Stimulated activated naive B cell treated with anti-CD40 and anti-IgM and Interleukin-4, amounts not matched to agents 10 μg/mL and 1 μg/mL and 100 μg/mL, for 72 hours (primary cell): ENCODE measurements at regions not wholly inside any gene's neighbourhood (a gene's known extent, or its start where the extent isn't known, plus 50 kb on each side); places are given as distances from the start of the nearest gene placed in this dataset.
A peak's percentile ranks its signal among the peaks of the same experiment; 100 is the strongest.
"Not testable (repeated sequence)": the region's sequence is repeated elsewhere in the genome, so short reads cannot be mapped to it uniquely, and the experiment has no call there.

Experiments
- ATAC-seq, 2 donors: fragments of 150-1000 bp; cut with Tn5 transposase; replicated peaks; 2 replicates each; pipeline ENCODE4 v1.10.0; 2021; ENCODE audit warnings: moderate library complexity in 1 of 2
- DNase-seq: peaks from one replicate; pipeline ENCODE4 v3.0.0; 2021
- H3K27ac Mint-ChIP-seq: one replicate; pipeline ENCODE4 v1.8.0; 2022; ENCODE audit warnings: mild to moderate bottlenecking, mixed read lengths
- H3K27me3 Mint-ChIP-seq, 2 donors: one replicate each; pipeline ENCODE4 v1.8.0; 2022; ENCODE audit warnings: mixed read lengths in 2 of 2
- H3K36me3 Mint-ChIP-seq, 2 donors: one replicate each; pipeline ENCODE4 v1.8.0; 2022; ENCODE audit warnings: mixed read lengths in 2 of 2, mild to moderate bottlenecking in 1 of 2
- H3K4me1 Mint-ChIP-seq, 2 donors: one replicate each; pipeline ENCODE4 v1.8.0; 2022; ENCODE audit warnings: mixed read lengths in 2 of 2, mild to moderate bottlenecking in 1 of 2
- H3K4me3 Mint-ChIP-seq, 2 donors: one replicate each; pipeline ENCODE4 v1.8.0; 2022; ENCODE audit warnings: mild to moderate bottlenecking in 2 of 2, mixed read lengths in 2 of 2, moderate library complexity in 1 of 2
- H3K9me3 Mint-ChIP-seq, 2 donors: one replicate each; pipeline ENCODE4 v1.8.0; 2022; ENCODE audit warnings: mixed read lengths in 2 of 2, mild to moderate bottlenecking in 1 of 2

DNA sequence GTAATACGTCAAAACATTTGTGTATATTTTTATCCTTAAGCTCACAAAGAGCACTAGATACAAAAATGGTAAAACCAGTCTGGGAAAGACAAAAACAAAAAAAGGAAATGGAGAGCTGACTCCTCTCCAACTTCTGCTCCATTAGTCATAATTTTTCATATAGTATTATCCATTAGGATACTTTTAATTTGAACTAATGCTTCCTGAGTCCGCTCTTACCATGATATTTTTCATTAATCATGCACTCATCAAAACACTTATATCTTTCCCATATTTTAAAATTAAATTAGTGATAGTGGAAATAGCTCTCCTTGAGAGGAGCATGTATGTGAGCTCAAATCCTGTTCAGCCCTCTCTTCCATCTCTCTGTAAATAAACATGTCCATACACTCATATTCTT lies 1093.0 kb upstream of the MIR17HG start:
- H3K9me3 Mint-ChIP-seq: peaks cover 6 to 8% of the 10 kb centered on the region in 2 donors
- H3K4me1 Mint-ChIP-seq: no peaks in the 10 kb centered on the region
- ATAC-seq (no peak), DNase-seq (no peak)
- no peak overlapping the region for H3K4me3 Mint-ChIP-seq
- no peaks in the 10 kb centered on the region for H3K27me3 Mint-ChIP-seq
- H3K36me3 Mint-ChIP-seq: no peaks in the 10 kb centered on the region
- H3K27ac Mint-ChIP-seq: no peak overlapping the region

DNA sequence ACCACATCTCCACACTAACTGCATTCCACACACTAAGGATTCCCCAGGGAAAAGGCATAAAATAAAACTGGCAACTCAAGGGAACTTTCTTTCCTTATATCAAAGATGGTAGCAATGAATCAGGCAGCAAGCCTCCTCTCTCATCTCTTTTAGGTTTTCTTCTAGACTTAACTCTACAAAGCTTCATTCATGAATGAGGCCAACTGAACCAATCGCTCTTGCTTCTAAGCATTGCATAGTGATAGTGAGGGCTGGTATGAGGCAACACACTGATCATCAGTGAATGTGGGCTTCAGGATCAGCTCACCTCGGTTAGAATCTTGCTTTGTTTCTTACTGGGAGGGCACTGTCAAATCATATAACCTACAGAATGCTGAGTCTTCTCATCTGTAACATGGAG lies 1090.7 kb upstream of the MIR17HG start:
- peaks cover 7% of the 10 kb centered on the region in 2 donors for H3K9me3 Mint-ChIP-seq
- no peak for ATAC-seq

DNA sequence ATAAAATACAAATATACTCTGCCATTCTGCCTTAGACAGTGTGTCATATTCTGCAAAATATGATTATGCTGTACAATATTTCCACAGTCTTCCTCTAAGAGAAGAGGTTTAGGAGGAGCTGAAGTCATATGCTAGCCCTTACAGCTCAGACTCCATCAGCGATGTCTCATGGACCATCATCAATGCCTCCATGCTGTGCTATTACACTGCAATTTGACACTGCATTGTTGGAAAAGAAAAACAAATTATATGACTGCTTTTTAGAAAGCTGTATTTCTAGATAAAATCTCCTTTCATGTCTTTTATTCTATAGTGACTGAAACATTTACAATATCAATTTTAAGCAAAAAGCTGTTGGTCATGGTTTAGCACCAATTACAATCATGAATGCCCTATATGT lies 1089.4 kb upstream of the MIR17HG start:
- DNase-seq (no peak), ATAC-seq (no peak)
- no peaks in the 10 kb centered on the region for H3K36me3 Mint-ChIP-seq
- no peaks in the 10 kb centered on the region for H3K27me3 Mint-ChIP-seq
- no peaks in the 10 kb centered on the region for H3K4me1 Mint-ChIP-seq
- H3K27ac Mint-ChIP-seq: no peak overlapping the region
- H3K9me3 Mint-ChIP-seq: peaks cover 7 to 11% of the 10 kb centered on the region in 2 donors
- H3K4me3 Mint-ChIP-seq: no peak overlapping the region

More for the DNA sequence above, 1090.7 kb upstream of the MIR17HG start:
- Mint-ChIP-seq H3K36me3 (no peaks in the 10 kb centered on the region), H3K27ac (no peak overlapping the region), H3K4me3 (no peak overlapping the region), H3K27me3 (no peaks in the 10 kb centered on the region), H3K4me1 (no peaks in the 10 kb centered on the region)
- no peak for DNase-seq

DNA sequence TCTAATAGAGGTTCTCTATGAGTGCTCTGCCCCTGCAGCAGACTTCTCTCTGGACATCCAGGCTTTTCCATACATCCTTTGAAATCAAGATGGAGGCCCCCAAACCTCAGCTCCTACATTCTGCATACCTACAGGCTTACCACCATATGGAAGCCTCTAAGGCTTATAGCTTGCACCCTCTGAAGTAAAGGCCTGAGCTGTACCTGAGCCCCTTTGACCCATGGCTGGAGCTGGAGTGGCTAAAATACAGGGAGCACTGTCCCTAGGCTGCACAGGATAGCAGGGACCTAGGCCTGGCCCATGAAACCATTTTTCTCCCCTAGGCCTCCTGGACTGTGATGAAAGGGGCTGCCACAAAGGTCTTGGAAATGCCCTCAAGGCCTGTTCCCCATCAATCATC lies 1086.1 kb upstream of the MIR17HG start:
- Mint-ChIP-seq H3K27ac (no peak overlapping the region), H3K27me3 (no peaks in the 10 kb centered on the region), H3K4me1 (no peaks in the 10 kb centered on the region)

DNA sequence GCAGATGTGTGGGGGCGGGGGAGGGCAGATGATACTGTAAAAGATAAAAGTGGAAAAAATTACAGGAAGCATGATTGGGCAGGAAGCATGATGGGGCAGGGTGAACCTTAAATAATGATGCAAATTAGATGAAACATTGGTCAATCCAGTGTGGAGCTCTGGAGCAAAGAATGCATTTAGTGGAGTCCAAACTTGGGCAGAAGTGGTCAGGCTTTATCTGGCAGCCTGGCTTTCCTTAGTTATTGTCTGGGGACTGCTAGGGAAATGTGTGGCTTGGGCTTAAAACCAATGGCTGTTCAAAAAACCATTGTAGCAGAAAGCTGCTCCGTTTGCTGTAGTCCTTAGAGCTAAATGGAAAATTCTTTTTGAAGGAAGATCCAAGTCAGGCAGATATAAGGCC lies 1077.3 kb upstream of the MIR17HG start:
- H3K9me3 Mint-ChIP-seq: peaks cover 5 to 7% of the 10 kb centered on the region in 2 donors
- no peak for DNase-seq
- H3K4me1 Mint-ChIP-seq: no peaks in the 10 kb centered on the region
- H3K27ac Mint-ChIP-seq: no peak overlapping the region
- no peak for ATAC-seq
- H3K4me3 Mint-ChIP-seq: no peak overlapping the region
- H3K36me3 Mint-ChIP-seq: no peaks in the 10 kb centered on the region
- no peaks in the 10 kb centered on the region for H3K27me3 Mint-ChIP-seq

More for the DNA sequence above, 1086.1 kb upstream of the MIR17HG start:
- ATAC-seq: peak in 1 of 2 donors; percentile 23
- Mint-ChIP-seq H3K9me3 (peaks cover 6 to 7% of the 10 kb centered on the region in 2 donors), H3K4me3 (no peak overlapping the region), H3K36me3 (no peaks in the 10 kb centered on the region)
- DNase-seq: no peak

DNA sequence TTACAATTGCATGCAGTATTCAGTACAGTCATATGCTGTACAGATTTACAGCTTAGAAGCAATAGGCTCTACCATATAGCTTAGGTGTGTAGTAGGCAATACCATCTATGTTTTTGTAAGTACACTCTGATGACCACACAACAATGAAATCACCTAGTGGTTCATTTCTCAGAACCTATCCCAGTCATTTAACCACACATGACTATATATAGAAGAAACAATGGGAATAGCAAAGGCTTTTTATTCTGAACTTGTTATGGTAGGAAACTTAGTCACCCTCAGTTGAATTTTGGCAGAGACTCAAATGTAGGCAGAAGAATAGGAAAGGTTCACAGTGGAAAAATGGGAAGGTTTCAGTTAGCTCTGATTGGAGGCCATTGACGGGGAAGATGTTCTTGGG lies 1075.1 kb upstream of the MIR17HG start:
- no peaks in the 10 kb centered on the region for H3K27me3 Mint-ChIP-seq
- H3K9me3 Mint-ChIP-seq: peaks cover 5 to 7% of the 10 kb centered on the region in 2 donors
- DNase-seq (no peak), ATAC-seq (no peak)
- no peak overlapping the region for H3K27ac Mint-ChIP-seq
- H3K4me1 Mint-ChIP-seq: no peaks in the 10 kb centered on the region
- no peak overlapping the region for H3K4me3 Mint-ChIP-seq
- H3K36me3 Mint-ChIP-seq: no peaks in the 10 kb centered on the region

DNA sequence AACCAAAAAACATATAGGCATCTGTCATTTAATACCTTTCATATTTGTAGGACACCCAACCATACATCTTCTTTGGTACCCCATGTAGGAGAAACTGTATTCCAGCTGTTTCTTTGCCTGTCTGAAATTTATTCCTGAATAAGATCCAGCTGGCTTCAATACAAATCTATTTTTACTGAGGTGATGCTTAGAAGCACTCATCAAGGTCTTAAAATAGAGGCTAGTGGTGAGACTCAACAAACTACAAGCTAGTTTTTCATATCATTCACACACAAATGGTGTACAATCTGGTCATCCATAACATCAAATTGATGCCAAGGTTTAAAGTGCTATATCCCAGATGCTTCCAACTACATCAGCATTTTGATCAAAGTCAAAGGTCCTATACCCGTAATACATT lies 1071.3 kb upstream of the MIR17HG start:
- H3K4me3 Mint-ChIP-seq: no peak overlapping the region

DNA sequence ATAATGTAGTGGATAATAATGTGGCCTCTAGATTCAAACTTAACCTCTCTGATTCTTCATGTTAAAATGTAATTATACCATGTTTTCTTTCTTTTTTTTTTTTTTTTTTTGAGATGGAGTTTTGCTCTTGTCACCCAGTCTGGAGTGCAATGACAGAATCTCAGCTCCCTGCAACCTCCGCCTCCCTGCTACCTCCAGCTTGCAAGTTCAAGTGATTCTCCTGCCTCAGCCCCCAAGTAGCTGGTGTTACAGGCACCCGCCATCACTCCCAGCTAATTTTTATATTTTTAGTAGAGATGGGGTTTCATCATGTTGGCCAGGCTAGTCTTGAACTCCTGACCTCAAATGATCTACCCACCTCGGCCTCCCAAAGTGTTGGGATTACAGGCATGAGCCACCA lies 1069.3 kb upstream of the MIR17HG start:
- not testable (repeated sequence) for ATAC-seq, H3K4me1 Mint-ChIP-seq, H3K36me3 Mint-ChIP-seq, H3K27ac Mint-ChIP-seq, DNase-seq, H3K27me3 Mint-ChIP-seq, H3K9me3 Mint-ChIP-seq, H3K4me3 Mint-ChIP-seq

More for the DNA sequence above, 1071.3 kb upstream of the MIR17HG start:
- Mint-ChIP-seq H3K27me3 (no peaks in the 10 kb centered on the region), H3K36me3 (no peaks in the 10 kb centered on the region), H3K27ac (no peak overlapping the region), H3K4me1 (no peaks in the 10 kb centered on the region), H3K9me3 (peaks cover 0 to 2% of the 10 kb centered on the region in 2 donors)
- ATAC-seq (no peak), DNase-seq (no peak)

DNA sequence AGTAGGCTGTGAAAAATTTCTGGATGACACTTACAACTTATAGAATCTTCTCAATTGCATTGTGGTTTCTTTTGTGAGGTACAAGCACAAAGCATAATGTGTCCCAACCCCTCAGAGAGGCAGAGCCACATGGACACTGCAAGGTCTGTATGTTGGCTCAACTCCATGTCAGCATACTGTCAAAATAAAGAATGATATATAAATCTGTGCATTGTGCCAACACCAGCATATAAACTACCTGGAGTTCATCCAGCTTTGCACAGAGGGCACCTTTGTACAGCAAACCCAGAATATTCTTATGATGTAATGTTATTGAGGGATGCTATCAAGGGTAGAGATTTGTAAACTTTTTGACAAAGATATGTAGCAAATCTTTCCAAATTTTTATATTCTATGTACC lies 1065.8 kb upstream of the MIR17HG start:
- no peak for ATAC-seq
- H3K27me3 Mint-ChIP-seq: no peaks in the 10 kb centered on the region
- no peaks in the 10 kb centered on the region for H3K36me3 Mint-ChIP-seq
- no peaks in the 10 kb centered on the region for H3K4me1 Mint-ChIP-seq
- H3K9me3 Mint-ChIP-seq: peaks cover 2 to 4% of the 10 kb centered on the region in 2 donors
- DNase-seq: no peak
- no peak overlapping the region for H3K27ac Mint-ChIP-seq
- no peak overlapping the region for H3K4me3 Mint-ChIP-seq

DNA sequence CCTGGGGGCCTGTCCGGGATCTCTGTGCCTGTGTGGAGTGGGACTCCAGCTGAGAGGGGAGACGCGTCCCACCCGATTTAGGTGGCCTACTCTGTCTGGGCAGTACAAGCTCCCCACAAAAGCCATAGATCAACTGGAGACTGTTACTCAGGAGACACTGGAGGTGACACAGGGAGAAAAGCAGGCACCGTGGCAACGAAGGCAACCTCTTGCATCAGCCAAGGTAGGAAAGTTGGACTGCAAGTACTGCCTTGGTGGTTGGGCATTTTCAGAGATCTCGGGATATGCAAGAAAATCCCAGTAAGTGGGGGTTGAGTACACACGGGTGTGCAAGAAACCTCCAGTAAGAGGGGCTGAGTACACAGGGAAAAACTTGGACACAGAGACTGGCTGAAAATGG lies 1060.0 kb upstream of the MIR17HG start:
- DNase-seq (no peak), ATAC-seq (no peak)
- Mint-ChIP-seq H3K9me3 (peaks cover 12 to 15% of the 10 kb centered on the region in 2 donors), H3K27me3 (no peaks in the 10 kb centered on the region), H3K4me3 (no peak overlapping the region), H3K36me3 (no peaks in the 10 kb centered on the region), H3K4me1 (no peaks in the 10 kb centered on the region), H3K27ac (no peak overlapping the region)

DNA sequence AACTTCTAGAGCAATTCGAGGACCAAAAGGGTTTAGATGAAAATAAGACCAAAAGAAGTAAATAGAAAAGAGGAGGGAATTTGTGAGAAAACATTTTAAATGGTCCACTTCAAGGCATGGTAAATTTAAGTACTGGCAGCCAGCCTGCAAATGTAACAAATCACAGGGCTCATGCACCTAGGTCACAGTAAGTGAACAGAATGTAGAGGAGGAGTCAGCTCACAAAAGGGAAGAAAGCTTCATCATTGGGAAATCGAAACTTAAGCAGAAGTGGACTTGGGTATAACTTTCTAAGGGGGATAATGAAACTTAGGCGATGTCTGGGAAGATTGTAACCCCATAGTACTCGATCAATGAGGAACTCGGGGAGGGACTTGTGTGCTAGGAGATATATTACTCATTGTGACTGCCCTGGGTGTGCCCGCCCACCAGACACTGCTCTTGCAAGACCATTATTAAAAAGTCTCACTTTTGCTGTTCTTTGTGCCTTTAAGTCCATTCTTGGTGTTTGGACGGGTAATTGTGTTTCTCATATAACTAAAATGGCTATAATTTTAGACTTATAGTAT lies 1053.6 kb upstream of the MIR17HG start:
- H3K9me3 Mint-ChIP-seq: peaks cover 8 to 10% of the 10 kb centered on the region in 2 donors
- H3K36me3 Mint-ChIP-seq: no peaks in the 10 kb centered on the region
- no peak overlapping the region for H3K27ac Mint-ChIP-seq
- no peak for DNase-seq
- no peaks in the 10 kb centered on the region for H3K4me1 Mint-ChIP-seq
- no peaks in the 10 kb centered on the region for H3K27me3 Mint-ChIP-seq
- ATAC-seq: no peak
- H3K4me3 Mint-ChIP-seq: no peak overlapping the region

DNA sequence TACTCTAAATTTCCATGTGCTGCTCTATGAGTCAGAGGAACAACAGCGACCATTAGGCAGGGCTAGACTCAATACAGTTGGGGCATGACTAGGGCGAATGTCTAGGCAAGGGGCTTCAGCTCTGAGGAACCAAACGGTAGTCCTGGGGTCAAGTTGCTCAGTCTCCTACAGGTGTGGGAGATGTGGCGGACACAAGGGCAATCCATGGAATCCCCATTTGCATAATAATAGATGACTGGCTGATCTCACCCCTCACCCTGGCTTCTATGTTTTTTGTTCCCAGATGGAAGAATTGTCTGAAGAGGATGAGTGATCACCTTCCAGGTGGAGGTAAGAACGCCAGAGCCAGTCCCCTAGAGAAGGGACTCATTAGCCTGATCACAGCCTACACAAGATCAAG lies 1048.2 kb upstream of the MIR17HG start:
- no peaks in the 10 kb centered on the region for H3K36me3 Mint-ChIP-seq
- no peaks in the 10 kb centered on the region for H3K27me3 Mint-ChIP-seq
- no peaks in the 10 kb centered on the region for H3K4me1 Mint-ChIP-seq
- no peak overlapping the region for H3K27ac Mint-ChIP-seq
- no peaks in the 10 kb centered on the region for H3K9me3 Mint-ChIP-seq
- no peak overlapping the region for H3K4me3 Mint-ChIP-seq
- DNase-seq: no peak
- ATAC-seq: no peak

DNA sequence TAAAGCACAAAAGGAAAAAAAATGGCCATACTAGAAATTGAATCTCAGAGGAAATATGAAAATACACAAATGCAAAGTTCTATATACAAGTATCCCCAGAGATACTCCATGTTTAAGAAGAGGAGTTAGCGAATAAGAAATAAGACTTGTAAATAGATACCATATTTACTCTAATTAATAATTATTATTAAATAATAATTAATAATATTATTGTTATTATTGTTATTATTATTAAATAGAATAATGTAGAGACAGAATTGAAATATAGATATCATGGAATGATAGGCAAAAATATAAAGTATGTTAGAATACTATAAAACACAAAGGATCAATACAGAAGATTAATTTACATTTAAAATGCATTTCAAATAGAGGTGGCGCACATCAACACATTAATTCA lies 1047.5 kb upstream of the MIR17HG start:
- Mint-ChIP-seq H3K4me3 (no peak overlapping the region), H3K27ac (no peak overlapping the region), H3K4me1 (no peaks in the 10 kb centered on the region), H3K27me3 (no peaks in the 10 kb centered on the region), H3K9me3 (no peaks in the 10 kb centered on the region), H3K36me3 (no peaks in the 10 kb centered on the region)
- ATAC-seq (no peak), DNase-seq (no peak)

DNA sequence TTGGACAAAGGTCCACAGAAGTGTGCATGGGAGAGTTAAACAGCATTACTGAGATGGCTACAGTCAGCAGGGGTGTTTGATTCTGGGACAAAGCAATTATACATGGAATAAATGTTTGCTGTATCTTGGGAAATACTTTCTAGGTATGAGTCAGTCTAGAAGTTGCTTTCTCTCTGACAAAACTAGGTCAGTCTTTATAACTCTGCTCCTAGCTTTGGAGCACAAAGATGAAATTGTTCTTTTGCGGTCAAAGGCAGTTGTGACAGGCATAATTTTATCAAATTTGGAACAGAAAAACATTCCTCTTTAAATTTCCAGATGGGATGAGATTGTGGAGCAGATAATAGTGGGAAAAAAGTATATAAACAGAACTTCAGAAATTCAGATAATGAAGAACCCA lies 1045.4 kb upstream of the MIR17HG start:
- Mint-ChIP-seq H3K9me3 (no peaks in the 10 kb centered on the region), H3K4me3 (no peak overlapping the region), H3K4me1 (no peaks in the 10 kb centered on the region), H3K27me3 (no peaks in the 10 kb centered on the region), H3K27ac (no peak overlapping the region), H3K36me3 (no peaks in the 10 kb centered on the region)
- DNase-seq (no peak), ATAC-seq (no peak)

DNA sequence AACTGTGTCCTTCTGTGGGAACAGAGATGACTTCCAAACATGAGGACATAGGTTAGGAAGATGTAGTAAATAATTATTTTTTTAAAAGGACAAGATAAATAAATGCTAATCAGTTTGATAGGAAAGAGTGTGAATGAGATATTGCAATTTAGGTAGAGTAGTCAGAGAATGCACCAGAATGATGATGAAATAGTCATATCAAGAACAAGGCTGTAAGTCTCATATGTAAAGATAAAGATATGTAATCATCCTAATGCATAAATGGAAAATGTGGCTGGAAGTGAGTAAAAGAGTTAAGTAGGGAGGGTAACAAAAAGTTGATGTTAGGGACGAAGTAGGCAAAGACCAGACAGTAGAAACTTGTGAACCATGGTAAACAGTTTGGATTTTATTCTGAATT lies 1041.7 kb upstream of the MIR17HG start:
- Mint-ChIP-seq H3K9me3 (peaks cover 0 to 2% of the 10 kb centered on the region in 2 donors), H3K27me3 (no peaks in the 10 kb centered on the region), H3K27ac (no peak overlapping the region), H3K4me3 (no peak overlapping the region), H3K36me3 (no peaks in the 10 kb centered on the region), H3K4me1 (no peaks in the 10 kb centered on the region)
- DNase-seq (no peak), ATAC-seq (no peak)

DNA sequence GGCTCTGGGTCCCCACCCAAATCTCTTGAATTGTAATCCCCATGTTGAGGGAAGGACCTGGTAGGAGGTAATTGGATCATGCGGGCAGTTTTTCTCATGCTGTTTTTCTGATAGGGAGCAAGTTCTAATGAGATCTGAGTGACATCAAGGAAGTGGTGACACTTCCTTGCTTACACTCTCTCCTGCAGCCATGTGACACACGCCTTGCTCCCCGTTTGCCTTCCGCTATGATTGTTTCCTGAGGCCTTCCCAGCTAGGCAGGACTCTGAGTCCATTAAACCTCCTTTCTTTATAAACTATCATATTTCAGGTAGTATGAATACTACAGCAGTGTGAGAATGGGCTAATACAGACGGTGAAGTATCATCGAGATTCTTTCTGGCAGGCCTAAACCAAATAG lies 1040.4 kb upstream of the MIR17HG start:
- Mint-ChIP-seq H3K36me3 (no peaks in the 10 kb centered on the region), H3K27me3 (no peaks in the 10 kb centered on the region), H3K27ac (no peak overlapping the region), H3K4me3 (no peak overlapping the region), H3K4me1 (no peaks in the 10 kb centered on the region), H3K9me3 (peaks cover 0 to 2% of the 10 kb centered on the region in 2 donors)
- DNase-seq (no peak), ATAC-seq (no peak)
